DMS 273 (cell line): ENCODE measurements at regions not wholly inside any gene's neighbourhood (a gene's known extent, or its start where the extent isn't known, plus 50 kb on each side); places are given as distances from the start of the nearest gene placed in this dataset.
"Not testable (repeated sequence)": the region's sequence is repeated elsewhere in the genome, so short reads cannot be mapped to it uniquely, and the experiment has no call there.

Source experiments
- DNase-seq: peaks from one replicate; lab custom pipeline; 2025; ENCODE audit not compliant: unreplicated experiment; lab: John Stamatoyannopoulos, UW

GRCh38 chr10:101280511-101280910 is 51.2 kb upstream of the LBX1 start:
- no peak for DNase-seq

- not testable (repeated sequence) for DNase-seq
These were observed 51.7 kb upstream of the LBX1 start for GRCh38 chr10:101280921-101281320.

GRCh38 chr10:101282947-101283346 is 53.7 kb upstream of the LBX1 start:
- DNase-seq: no peak

- DNase-seq: peak; percentile 50
These were observed 54.5 kb upstream of the LBX1 start for GRCh38 chr10:101283762-101284100.

- peak; percentile 50 for DNase-seq
These were observed 55.0 kb upstream of the LBX1 start for GRCh38 chr10:101284101-101284743.

GRCh38 chr10:101284744-101285463 is 55.6 kb upstream of the LBX1 start:
- DNase-seq: no peak

- DNase-seq: peak; percentile 57
These were observed 56.3 kb upstream of the LBX1 start for GRCh38 chr10:101285519-101286070.

- DNase-seq: no peak
These were observed 57.2 kb upstream of the LBX1 start for GRCh38 chr10:101286248-101287046.

GRCh38 chr10:101287183-101287996 is 58.1 kb upstream of the LBX1 start:
- no peak for DNase-seq

GRCh38 chr10:101287997-101288635 is 58.9 kb upstream of the LBX1 start:
- peak; percentile 30 for DNase-seq

GRCh38 chr10:101289541-101289940 is 60.3 kb upstream of the LBX1 start:
- DNase-seq: no peak

- DNase-seq: no peak
These were observed 61.2 kb upstream of the LBX1 start for GRCh38 chr10:101290431-101290830.

- DNase-seq: no peak
These were observed 61.6 kb upstream of the LBX1 start for GRCh38 chr10:101290881-101291280.

- DNase-seq: peak; percentile 88
These were observed 62.3 kb upstream of the LBX1 start for GRCh38 chr10:101291331-101292193.

GRCh38 chr10:101292194-101293006 is 61.6 kb upstream of the BTRC start:
- peak; percentile 74 for DNase-seq

GRCh38 chr10:101293007-101293723 is 60.8 kb upstream of the BTRC start:
- DNase-seq: no peak

- no peak for DNase-seq
These were observed 59.9 kb upstream of the BTRC start for GRCh38 chr10:101294109-101294508.

- no peak for DNase-seq
These were observed 58.7 kb upstream of the BTRC start for GRCh38 chr10:101295261-101295660.
